Parathyroid adenoma (tissue), 2 donors: ENCODE measurements at regions not wholly inside any gene's neighbourhood (a gene's known extent, or its start where the extent isn't known, plus 50 kb on each side); places are given as distances from the start of the nearest gene placed in this dataset.

ENCODE experiments used
- H2AFZ ChIP-seq: fragments of 300-600 bp; sonication (generic); one replicate; pipeline ENCODE4 v1.7.0; 2017; ENCODE audit warnings: antibody characterized with exemption, mild to moderate bottlenecking
- H3K27ac ChIP-seq: fragments of 300-600 bp; sonication (generic); one replicate; pipeline ENCODE4 v1.7.0; 2017
- H3K27me3 ChIP-seq: fragments of 300-600 bp; sonication (generic); one replicate; pipeline ENCODE4 v1.7.0; 2017; ENCODE audit warnings: low read length; ENCODE audit not compliant: control insufficient read depth, insufficient read depth
- H3K36me3 ChIP-seq: fragments of 300-600 bp; sonication (generic); one replicate; pipeline ENCODE4 v1.7.0; 2017; ENCODE audit warnings: low read length; ENCODE audit not compliant: control insufficient read depth, insufficient read depth
- H3K4me1 ChIP-seq: fragments of 300-600 bp; sonication (generic); one replicate; pipeline ENCODE4 v1.7.0; 2017; ENCODE audit warnings: control low read depth
- H3K4me2 ChIP-seq: fragments of 300-600 bp; sonication (generic); one replicate; pipeline ENCODE4 v1.7.0; 2017; ENCODE audit warnings: low read length
- H3K4me3 ChIP-seq: fragments of 300-600 bp; sonication (generic); one replicate; pipeline ENCODE4 v1.7.0; 2017; ENCODE audit warnings: low read depth, low read length
- H3K79me2 ChIP-seq: fragments of 300-600 bp; sonication (generic); one replicate; pipeline ENCODE4 v1.7.0; 2017; ENCODE audit warnings: control low read depth
- H3K9ac ChIP-seq: fragments of 300-600 bp; sonication (generic); one replicate; pipeline ENCODE4 v1.7.0; 2017; ENCODE audit warnings: mild to moderate bottlenecking
- H3K9me3 ChIP-seq: fragments of 300-600 bp; sonication (generic); one replicate; pipeline ENCODE4 v1.7.0; 2017; ENCODE audit warnings: low read length; ENCODE audit not compliant: control insufficient read depth
- CTCF ChIP-seq: fragments of 300-600 bp; sonication (generic); IDR thresholded peaks from one replicate; pipeline ENCODE4 v1.7.0; 2017; ENCODE audit warnings: antibody characterized with exemption, mild to moderate bottlenecking
- donor health status: primary hyperparathyroidism.

DNA sequence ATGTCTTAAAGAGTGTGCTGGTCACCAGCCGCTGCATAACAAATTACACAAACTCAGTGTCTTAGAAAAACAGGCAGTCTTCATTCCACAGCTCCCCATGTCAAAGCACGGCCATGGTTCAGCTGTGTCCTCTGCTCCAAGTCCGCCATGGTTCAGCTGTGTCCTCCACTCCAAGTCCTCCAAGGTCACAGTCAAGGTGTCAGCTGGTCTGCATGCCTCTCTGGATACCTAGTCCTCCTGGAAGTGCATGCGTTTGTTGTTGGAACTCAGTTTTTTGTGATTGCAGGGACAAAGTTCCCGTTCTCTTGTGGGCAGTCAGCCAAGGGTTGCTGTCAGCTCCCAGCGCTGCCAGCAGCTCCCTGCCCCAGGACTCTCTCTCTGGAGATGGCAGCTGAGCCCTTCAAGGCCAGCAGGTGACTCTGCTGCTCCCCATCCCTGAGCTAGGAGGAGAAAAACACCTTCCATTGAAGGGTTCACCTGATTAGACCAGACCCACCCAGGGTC, 304.0 kb upstream of the MYT1L start:
- Histone ChIP-seq H3K4me3 (no peak overlapping the region), H3K9ac (no peak overlapping the region), H3K79me2 (no peaks in the 10 kb centered on the region), H3K4me1 (peaks cover 3% of the 10 kb centered on the region), H3K27me3 (no peaks in the 10 kb centered on the region), H3K9me3 (no peaks in the 10 kb centered on the region), H3K36me3 (no peaks in the 10 kb centered on the region), H2AFZ (no peak overlapping the region), H3K4me2 (no peak overlapping the region), H3K27ac (no peak overlapping the region)
- TF ChIP-seq CTCF: no peak

DNA sequence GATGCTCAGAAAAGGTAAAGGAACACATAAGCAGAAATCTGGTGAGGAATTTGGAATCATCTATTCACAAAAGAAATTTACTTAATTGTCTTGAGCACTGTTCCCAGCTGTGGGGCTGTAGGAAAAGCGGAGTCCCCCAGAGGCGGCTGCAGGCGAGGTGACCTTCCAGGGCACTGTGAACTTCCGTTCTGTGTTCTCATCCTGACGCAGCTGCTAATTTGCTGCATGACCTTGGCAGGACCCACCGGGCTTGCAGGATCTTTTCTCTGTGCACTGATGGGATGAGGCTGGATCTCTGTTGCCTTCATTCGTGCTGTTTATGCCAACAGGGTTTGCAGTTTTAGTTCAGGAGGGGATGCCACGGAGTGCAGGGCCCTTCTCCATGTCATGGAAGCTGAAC, 301.9 kb upstream of the MYT1L start:
- Histone ChIP-seq H3K4me3 (no peak overlapping the region), H3K27ac (no peak overlapping the region), H3K4me1 (no peaks in the 10 kb centered on the region), H3K4me2 (no peak overlapping the region), H3K9ac (no peak overlapping the region), H3K27me3 (no peaks in the 10 kb centered on the region), H3K9me3 (no peaks in the 10 kb centered on the region), H2AFZ (peak overlapping the region; percentile 11), H3K36me3 (no peaks in the 10 kb centered on the region), H3K79me2 (no peaks in the 10 kb centered on the region)
- TF ChIP-seq CTCF: no peak

GRCh38 chr2:2623939-2624338, 292.9 kb upstream of the MYT1L start:
- Histone ChIP-seq H3K4me3 (no peak overlapping the region), H3K4me2 (no peak overlapping the region), H3K36me3 (no peaks in the 10 kb centered on the region), H3K9me3 (no peaks in the 10 kb centered on the region), H2AFZ (no peak overlapping the region), H3K27ac (no peak overlapping the region), H3K4me1 (no peaks in the 10 kb centered on the region), H3K79me2 (no peaks in the 10 kb centered on the region), H3K9ac (no peak overlapping the region), H3K27me3 (no peaks in the 10 kb centered on the region)
- no peak for TF ChIP-seq CTCF

DNA sequence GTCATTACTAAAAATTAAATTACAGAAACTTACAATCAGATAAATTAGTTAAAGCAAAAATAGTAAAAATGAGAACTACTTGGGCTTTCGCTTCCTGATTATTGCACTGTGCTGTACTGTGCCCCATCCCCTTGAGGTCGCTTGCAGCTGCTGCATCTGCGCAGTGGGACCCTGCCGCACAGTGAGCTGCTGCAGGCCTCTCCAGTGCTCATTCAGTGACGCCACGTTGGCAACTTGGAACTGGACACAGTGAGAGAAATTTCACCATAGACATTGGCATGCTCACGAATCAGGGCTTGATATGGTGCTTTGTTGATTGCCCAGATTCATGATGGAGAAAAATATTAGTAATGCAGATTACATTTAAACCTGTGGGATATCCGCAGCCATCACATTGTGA, 290.8 kb upstream of the MYT1L start:
- H3K4me1 ChIP-seq: no peaks in the 10 kb centered on the region
- H3K4me2 ChIP-seq: no peak overlapping the region
- no peak overlapping the region for H3K4me3 ChIP-seq
- no peak overlapping the region for H3K27ac ChIP-seq
- no peak overlapping the region for H2AFZ ChIP-seq
- no peak overlapping the region for H3K9ac ChIP-seq
- H3K27me3 ChIP-seq: no peaks in the 10 kb centered on the region
- no peak for TF ChIP-seq CTCF
- no peaks in the 10 kb centered on the region for H3K79me2 ChIP-seq
- no peaks in the 10 kb centered on the region for H3K9me3 ChIP-seq
- H3K36me3 ChIP-seq: no peaks in the 10 kb centered on the region

DNA sequence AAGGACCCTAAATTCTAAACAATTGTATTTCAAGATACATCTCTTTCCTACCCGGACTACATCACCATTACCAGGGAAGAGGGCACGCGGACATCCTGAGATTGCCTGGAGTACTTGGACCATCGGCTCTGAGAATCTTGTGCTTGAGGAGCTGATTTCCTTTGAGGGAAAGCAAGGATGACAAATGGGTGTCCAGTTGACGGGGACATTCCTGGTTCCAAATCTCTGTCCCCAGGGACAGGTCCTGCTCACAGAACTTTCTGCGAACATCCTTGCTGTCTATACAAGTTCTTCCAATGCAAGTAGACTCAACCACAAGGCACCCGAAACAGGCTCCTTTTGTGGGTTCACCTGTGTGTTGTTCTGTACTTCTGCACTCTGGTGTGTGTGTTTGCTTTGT, 289.5 kb upstream of the MYT1L start:
- no peak overlapping the region for H3K9ac ChIP-seq
- no peak overlapping the region for H3K4me3 ChIP-seq
- TF ChIP-seq CTCF: no peak
- H3K79me2 ChIP-seq: no peaks in the 10 kb centered on the region
- no peaks in the 10 kb centered on the region for H3K9me3 ChIP-seq
- H3K27me3 ChIP-seq: no peaks in the 10 kb centered on the region
- no peaks in the 10 kb centered on the region for H3K36me3 ChIP-seq
- no peaks in the 10 kb centered on the region for H3K4me1 ChIP-seq
- no peak overlapping the region for H3K27ac ChIP-seq
- no peak overlapping the region for H3K4me2 ChIP-seq
- H2AFZ ChIP-seq: no peak overlapping the region
